ENCODE measurements at regions not wholly inside any gene's neighbourhood (a gene's known extent, or its start where the extent isn't known, plus 50 kb on each side); places are given as distances from the start of the nearest gene placed in this dataset.

GRCh38 chr7:25392588-25393338, 164.5 kb upstream of the NPVF start:
- TF ChIP-seq CTCF (conservative IDR thresholded peaks at IDR 0.05; ENCODE audit: low read length) (no peak), EZH2phosphoT487 (IDR thresholded peaks at IDR 0.05; ENCODE audit: borderline replicate concordance, low read depth, low read length) (no peak)

Data from OCI-LY7 (cell line).